ENCODE measurements at regions not wholly inside any gene's neighbourhood (a gene's known extent, or its start where the extent isn't known, plus 50 kb on each side); places are given as distances from the start of the nearest gene placed in this dataset.

GRCh38 chr2:183798535-183798934 lies 674.3 kb downstream of the NUP35 start (continued):
- no peak for TF ChIP-seq ZNF740 (CRISPR knock-in tag; IDR thresholded peaks at IDR 0.05)
- TF ChIP-seq ZNF740 (tag; IDR thresholded peaks at IDR 0.05), result no peak
- TF ChIP-seq ZNF3 (CRISPR knock-in tag; IDR thresholded peaks at IDR 0.05), result no peak
- no peak for TF ChIP-seq SNAPC5 (CRISPR knock-in tag; IDR thresholded peaks at IDR 0.05)

GRCh38 chr2:183799761-183800160 lies 675.5 kb downstream of the NUP35 start:
- no peaks in the 10 kb centered on the region for H3K79me2 ChIP-seq (ENCODE audit: control insufficient read depth, insufficient read depth, low read length)
- no peak overlapping the region for H3K4me2 ChIP-seq (ENCODE audit: insufficient read depth, low read length)
- DNase-seq (ENCODE audit: extremely low read depth in 1 of 4, low spot score in 3 of 4) (no peak), FAIRE-seq (no peak), ATAC-seq (no peak)
- H3K36me3 ChIP-seq (ENCODE audit: control insufficient read depth, insufficient read depth, low read length), result no peaks in the 10 kb centered on the region
- H2AFZ ChIP-seq (ENCODE audit: low read depth, low read length), result no peak overlapping the region
- 1% methylated on average over 3 of the region's 3 CpGs for WGBS (ENCODE audit: insufficient coverage, low coverage, missing lambda C conversion rate)
- H3K27me3 ChIP-seq (ENCODE audit: control insufficient read depth in 2 of 2, insufficient read depth in 2 of 2, low read length in 2 of 2), result no peaks in the 10 kb centered on the region
- H3K4me3 ChIP-seq, result no peak overlapping the region
- no peak overlapping the region for H3K27ac ChIP-seq (ENCODE audit: extremely low read depth, low read depth, low read length)
- no peaks in the 10 kb centered on the region for H3K4me1 ChIP-seq (replicated peaks in 1 of 2; ENCODE audit: control insufficient read depth in 2 of 2, insufficient read depth in 2 of 2, low read length in 2 of 2)
- no peaks in the 10 kb centered on the region for H3K9me3 ChIP-seq (replicated peaks; ENCODE audit: control insufficient read depth, insufficient read depth, low read depth, low read length)
- no TSS peak for BruUV-seq (replicated peaks)
- POLR2A ChIA-PET, result no interaction called here
- no peaks in the 10 kb centered on the region for H4K20me1 ChIP-seq (replicated peaks; ENCODE audit: control insufficient read depth, insufficient read depth, low read length)
- no peaks in the 10 kb centered on the region for H3K9me1 ChIP-seq (ENCODE audit: control insufficient read depth, insufficient read depth, low read length)
- CTCF ChIA-PET (ENCODE audit: low intra/inter-chr PET ratio), result no interaction called here
- no peak overlapping the region for H3K9ac ChIP-seq (ENCODE audit: insufficient read depth in 1 of 2, low read depth in 2 of 2, low read length in 2 of 2)
- in situ Hi-C loops (cut with MboI) (no loop called here), intact Hi-C loops (cut with micrococcal nuclease) (no loop called here)
- TF ChIP-seq, protein P1, sequence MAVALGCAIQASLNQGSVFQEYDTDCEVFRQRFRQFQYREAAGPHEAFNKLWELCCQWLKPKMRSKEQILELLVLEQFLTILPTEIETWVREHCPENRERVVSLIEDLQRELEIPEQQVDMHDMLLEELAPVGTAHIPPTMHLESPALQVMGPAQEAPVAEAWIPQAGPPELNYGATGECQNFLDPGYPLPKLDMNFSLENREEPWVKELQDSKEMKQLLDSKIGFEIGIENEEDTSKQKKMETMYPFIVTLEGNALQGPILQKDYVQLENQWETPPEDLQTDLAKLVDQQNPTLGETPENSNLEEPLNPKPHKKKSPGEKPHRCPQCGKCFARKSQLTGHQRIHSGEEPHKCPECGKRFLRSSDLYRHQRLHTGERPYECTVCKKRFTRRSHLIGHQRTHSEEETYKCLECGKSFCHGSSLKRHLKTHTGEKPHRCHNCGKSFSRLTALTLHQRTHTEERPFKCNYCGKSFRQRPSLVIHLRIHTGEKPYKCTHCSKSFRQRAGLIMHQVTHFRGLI (CRISPR knock-in tag; IDR thresholded peaks at IDR 0.05), result no peak
- TF ChIP-seq KAT7 (CRISPR knock-in tag; IDR thresholded peaks at IDR 0.05; ENCODE audit: borderline replicate concordance), result no peak
- TF ChIP-seq NKRF (IDR thresholded peaks at IDR 0.05; ENCODE audit: borderline replicate concordance), result no peak
- TF ChIP-seq, protein P2, sequence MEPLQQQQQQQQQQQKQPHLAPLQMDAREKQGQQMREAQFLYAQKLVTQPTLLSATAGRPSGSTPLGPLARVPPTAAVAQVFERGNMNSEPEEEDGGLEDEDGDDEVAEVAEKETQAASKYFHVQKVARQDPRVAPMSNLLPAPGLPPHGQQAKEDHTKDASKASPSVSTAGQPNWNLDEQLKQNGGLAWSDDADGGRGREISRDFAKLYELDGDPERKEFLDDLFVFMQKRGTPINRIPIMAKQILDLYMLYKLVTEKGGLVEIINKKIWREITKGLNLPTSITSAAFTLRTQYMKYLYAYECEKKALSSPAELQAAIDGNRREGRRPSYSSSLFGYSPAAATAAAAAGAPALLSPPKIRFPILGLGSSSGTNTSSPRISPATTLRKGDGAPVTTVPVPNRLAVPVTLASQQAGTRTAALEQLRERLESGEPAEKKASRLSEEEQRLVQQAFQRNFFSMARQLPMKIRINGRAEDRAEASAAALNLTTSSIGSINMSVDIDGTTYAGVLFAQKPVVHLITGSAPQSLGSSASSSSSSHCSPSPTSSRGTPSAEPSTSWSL (CRISPR knock-in tag; IDR thresholded peaks at IDR 0.05; ENCODE audit: borderline replicate concordance), result no peak
- no peak for TF ChIP-seq ZNF57 (CRISPR knock-in tag; IDR thresholded peaks at IDR 0.05)
- no peak for TF ChIP-seq ZBTB1 (CRISPR knock-in tag; IDR thresholded peaks at IDR 0.05; ENCODE audit: borderline replicate concordance, low read depth)
- no peak for TF ChIP-seq SP2 (IDR thresholded peaks at IDR 0.05; ENCODE audit: extremely low read depth, low read depth, low read length, poor library complexity, severe bottlenecking)
- no peak for TF ChIP-seq ZNF696 (CRISPR knock-in tag; conservative IDR thresholded peaks at IDR 0.05)
- TF ChIP-seq TAL1 (IDR thresholded peaks at IDR 0.05), result no peak
- no peak for TF ChIP-seq HMBOX1 (IDR thresholded peaks at IDR 0.05)
